ENCODE measurements at regions not wholly inside any gene's neighbourhood (a gene's known extent, or its start where the extent isn't known, plus 50 kb on each side); places are given as distances from the start of the nearest gene placed in this dataset.

- H4K20me1 ChIP-seq (ENCODE audit: control insufficient read depth, insufficient read depth, low read length, poor library complexity, severe bottlenecking) = no peaks in the 10 kb centered on the region
- H2AFZ ChIP-seq (ENCODE audit: insufficient read depth, low read depth, low read length, poor library complexity, severe bottlenecking) = no peak overlapping the region
- intact Hi-C loops (cut with micrococcal nuclease) = loop anchor here (10.0 kb wide), 1 partner anchor 400 kb away; no protein-coding TSS in a partner anchor
- ATAC-seq (ENCODE audit: low read depth) = no peak
- peaks cover 2% of the 10 kb centered on the region for H3K9me3 Mint-ChIP-seq (ENCODE audit: insufficient read depth)
- H3K27ac ChIP-seq (ENCODE audit: low read length in 2 of 2) = no peak overlapping the region
- peaks cover 2% of the 10 kb centered on the region for H3K4me1 Mint-ChIP-seq
- CTCF ChIA-PET = no interaction called here
- H3K27ac Mint-ChIP-seq = no peak overlapping the region
- no peak overlapping the region for H3K4me3 Mint-ChIP-seq
- H3K4me2 ChIP-seq (replicated peaks; ENCODE audit: low read depth, low read length, poor library complexity, severe bottlenecking) = no peak overlapping the region
- no peak overlapping the region for H3K4me3 ChIP-seq (ENCODE audit: control extremely low read depth in 1 of 5, extremely low read depth in 1 of 5, insufficient read depth in 1 of 5, low read depth in 2 of 5, low read length in 4 of 5)
- WGBS (ENCODE audit: insufficient coverage) = 75% methylated on average over 1 of the region's 2 CpGs
- H3K27me3 ChIP-seq (replicated peaks in 1 of 4; ENCODE audit: control extremely low read depth in 1 of 4, control insufficient read depth in 3 of 4, insufficient read depth in 4 of 4, low read length in 3 of 4) = no peaks in the 10 kb centered on the region
- no peak overlapping the region for H3K9ac ChIP-seq (ENCODE audit: low read length)
- no peak for DNase-seq
- H3K4me1 ChIP-seq (ENCODE audit: control insufficient read depth in 2 of 2, insufficient read depth in 2 of 2, low read length in 2 of 2) = no peaks in the 10 kb centered on the region
- POLR2A ChIA-PET = no interaction called here
- no peaks in the 10 kb centered on the region for H3K27me3 Mint-ChIP-seq
- TF ChIP-seq CTCF (IDR thresholded peaks at IDR 0.05) (no peak), EZH2 (IDR thresholded peaks at IDR 0.05; ENCODE audit: borderline replicate concordance, insufficient read depth, low read depth, low read length, poor library complexity, severe bottlenecking) (no peak)
- peaks cover 0 to 3% (median 2%) of the 10 kb centered on the region in 3 donors for H3K9me3 ChIP-seq (ENCODE audit: control extremely low read depth in 1 of 3, control insufficient read depth in 2 of 3, insufficient read depth in 1 of 3, low read length in 2 of 3)
- H3K79me2 ChIP-seq (ENCODE audit: control insufficient read depth, insufficient read depth, low read length) = peaks cover 23% of the 10 kb centered on the region
- H3K36me3 ChIP-seq (replicated peaks in 1 of 2; ENCODE audit: control extremely low read depth in 1 of 2, control insufficient read depth in 1 of 2, extremely low read depth in 1 of 2, insufficient read depth in 2 of 2, low read length in 1 of 2) = peaks cover 0 to 10% of the 10 kb centered on the region in 2 experiments
These were observed 93.7 kb upstream of the MBNL1 start for GRCh38 chr3:152174876-152175527.

GRCh38 chr3:152175528-152175889, 93.2 kb upstream of the MBNL1 start:
- no peak overlapping the region for H3K4me3 Mint-ChIP-seq
- Histone ChIP-seq H3K4me2 (replicated peaks; ENCODE audit: low read depth, low read length, poor library complexity, severe bottlenecking) (no peak overlapping the region), H2AFZ (ENCODE audit: insufficient read depth, low read depth, low read length, poor library complexity, severe bottlenecking) (no peak overlapping the region), H3K79me2 (ENCODE audit: control insufficient read depth, insufficient read depth, low read length) (peaks cover 24% of the 10 kb centered on the region), H3K4me1 (ENCODE audit: control insufficient read depth in 2 of 2, insufficient read depth in 2 of 2, low read length in 2 of 2) (no peaks in the 10 kb centered on the region), H3K27me3 (replicated peaks in 1 of 4; ENCODE audit: control extremely low read depth in 1 of 4, control insufficient read depth in 3 of 4, insufficient read depth in 4 of 4, low read length in 3 of 4) (no peaks in the 10 kb centered on the region), H3K4me3 (ENCODE audit: control extremely low read depth in 1 of 5, extremely low read depth in 1 of 5, insufficient read depth in 1 of 5, low read depth in 2 of 5, low read length in 4 of 5) (no peak overlapping the region), H3K9me3 (ENCODE audit: control extremely low read depth in 1 of 3, control insufficient read depth in 2 of 3, insufficient read depth in 1 of 3, low read length in 2 of 3) (peaks cover 0 to 3% (median 2%) of the 10 kb centered on the region in 3 donors), H3K27ac (ENCODE audit: low read length in 2 of 2) (no peak overlapping the region), H3K36me3 (replicated peaks in 1 of 2; ENCODE audit: control extremely low read depth in 1 of 2, control insufficient read depth in 1 of 2, extremely low read depth in 1 of 2, insufficient read depth in 2 of 2, low read length in 1 of 2) (peaks cover 0 to 10% of the 10 kb centered on the region in 2 experiments), H3K9ac (ENCODE audit: low read length) (no peak overlapping the region), H4K20me1 (ENCODE audit: control insufficient read depth, insufficient read depth, low read length, poor library complexity, severe bottlenecking) (no peaks in the 10 kb centered on the region)
- POLR2A ChIA-PET = no interaction called here
- TF ChIP-seq CTCF (IDR thresholded peaks at IDR 0.05) (no peak), EZH2 (IDR thresholded peaks at IDR 0.05; ENCODE audit: borderline replicate concordance, insufficient read depth, low read depth, low read length, poor library complexity, severe bottlenecking) (no peak)
- no peak overlapping the region for H3K27ac Mint-ChIP-seq
- intact Hi-C loops (cut with micrococcal nuclease) = loop anchor here (10.0 kb wide), 1 partner anchor 399 kb away; no protein-coding TSS in a partner anchor
- H3K27me3 Mint-ChIP-seq = no peaks in the 10 kb centered on the region
- no CpG with 5 or more reads among the region's 2 CpGs for WGBS (ENCODE audit: insufficient coverage)
- DNase-seq (no peak), ATAC-seq (ENCODE audit: low read depth) (no peak)
- peaks cover 2% of the 10 kb centered on the region for H3K9me3 Mint-ChIP-seq (ENCODE audit: insufficient read depth)
- CTCF ChIA-PET = no interaction called here
- H3K4me1 Mint-ChIP-seq = peaks cover 2% of the 10 kb centered on the region

All from B cell (primary cell).